Adipocyte (in vitro differentiated cells): ENCODE measurements at regions not wholly inside any gene's neighbourhood (a gene's known extent, or its start where the extent isn't known, plus 50 kb on each side); places are given as distances from the start of the nearest gene placed in this dataset.
"Not testable (repeated sequence)": the region's sequence is repeated elsewhere in the genome, so short reads cannot be mapped to it uniquely, and the experiment has no call there.

Experiments used
- DNase-seq: peaks from one replicate; pipeline ENCODE4 v3.0.0-alpha.2; 2015; ENCODE audit warnings: low read depth
- H3K27me3 ChIP-seq: replicated peaks from 2 replicates; pipeline ENCODE4 v1.7.0; 2013; ENCODE audit warnings: mild to moderate bottlenecking, low read length, moderate library complexity; ENCODE audit not compliant: control insufficient read depth, insufficient read depth
- H3K36me3 ChIP-seq: 2 replicates; pipeline ENCODE4 v1.7.0; 2013; ENCODE audit warnings: low read length, mild to moderate bottlenecking, moderate library complexity; ENCODE audit not compliant: control insufficient read depth, insufficient read depth, severe bottlenecking
- H3K4me1 ChIP-seq: 2 replicates; pipeline ENCODE4 v1.7.0; 2013; ENCODE audit warnings: mild to moderate bottlenecking, low read length, moderate library complexity; ENCODE audit not compliant: control insufficient read depth, insufficient read depth
- H3K4me3 ChIP-seq: 2 replicates; pipeline ENCODE4 v1.7.0; 2013; ENCODE audit warnings: mild to moderate bottlenecking, low read length, moderate library complexity
- H3K9ac ChIP-seq: 2 replicates; pipeline ENCODE4 v1.7.0; 2013; ENCODE audit warnings: mild to moderate bottlenecking, low read length, moderate library complexity
- H3K9me3 ChIP-seq: 2 replicates; pipeline ENCODE4 v1.7.0; 2013; ENCODE audit warnings: mild to moderate bottlenecking, low read length, moderate library complexity; ENCODE audit not compliant: control insufficient read depth

GRCh38 chrX:153266140-153266539, 55.4 kb downstream of the PNMA6F start:
- not testable (repeated sequence) for H3K27me3 ChIP-seq, H3K9ac ChIP-seq, H3K36me3 ChIP-seq, H3K9me3 ChIP-seq, H3K4me3 ChIP-seq, H3K4me1 ChIP-seq, DNase-seq

- not testable (repeated sequence) for H3K36me3 ChIP-seq, H3K4me1 ChIP-seq, H3K27me3 ChIP-seq, H3K9me3 ChIP-seq, DNase-seq, H3K9ac ChIP-seq, H3K4me3 ChIP-seq
These were observed 61.1 kb downstream of the PNMA6F start for GRCh38 chrX:153260468-153260867.

- not testable (repeated sequence) for H3K36me3 ChIP-seq
These were observed 68.3 kb downstream of the PNMA6F start for GRCh38 chrX:153253239-153253638.

GRCh38 chrX:153252378-153253129, 69.0 kb downstream of the PNMA6F start:
- not testable (repeated sequence) for DNase-seq, H3K9me3 ChIP-seq, H3K36me3 ChIP-seq, H3K27me3 ChIP-seq, H3K9ac ChIP-seq, H3K4me1 ChIP-seq, H3K4me3 ChIP-seq

More at GRCh38 chrX:153253239-153253638, 68.3 kb downstream of the PNMA6F start:
- not testable (repeated sequence) for H3K4me1 ChIP-seq, H3K4me3 ChIP-seq, H3K27me3 ChIP-seq, H3K9me3 ChIP-seq, DNase-seq, H3K9ac ChIP-seq

GRCh38 chrX:153251952-153252351, 69.6 kb downstream of the PNMA6F start:
- not testable (repeated sequence) for H3K4me1 ChIP-seq

GRCh38 chrX:153250762-153251161, 70.8 kb downstream of the PNMA6F start:
- not testable (repeated sequence) for H3K9ac ChIP-seq, H3K9me3 ChIP-seq, H3K4me1 ChIP-seq, H3K36me3 ChIP-seq, DNase-seq, H3K4me3 ChIP-seq
- peaks cover 17% of the 10 kb centered on the region for H3K27me3 ChIP-seq

More at GRCh38 chrX:153251952-153252351, 69.6 kb downstream of the PNMA6F start:
- not testable (repeated sequence) for H3K9me3 ChIP-seq, H3K36me3 ChIP-seq, H3K9ac ChIP-seq, DNase-seq, H3K4me3 ChIP-seq, H3K27me3 ChIP-seq

GRCh38 chrX:153245288-153245731, 66.2 kb downstream of the MAGEA1 start:
- no peak for DNase-seq
- peaks cover 62% of the 10 kb centered on the region for H3K27me3 ChIP-seq
- no peaks in the 10 kb centered on the region for H3K4me1 ChIP-seq
- H3K36me3 ChIP-seq, result no peaks in the 10 kb centered on the region
- no peak overlapping the region for H3K4me3 ChIP-seq
- H3K9ac ChIP-seq, result no peak overlapping the region
- H3K9me3 ChIP-seq, result no peaks in the 10 kb centered on the region

GRCh38 chrX:153244767-153245166, 65.7 kb downstream of the MAGEA1 start:
- H3K9me3 ChIP-seq, result no peaks in the 10 kb centered on the region
- no peak for DNase-seq
- no peak overlapping the region for H3K9ac ChIP-seq
- no peaks in the 10 kb centered on the region for H3K4me1 ChIP-seq
- H3K4me3 ChIP-seq, result no peak overlapping the region
- H3K36me3 ChIP-seq, result no peaks in the 10 kb centered on the region
- H3K27me3 ChIP-seq, result peaks cover 68% of the 10 kb centered on the region

- H3K27me3 ChIP-seq, result peaks cover 68% of the 10 kb centered on the region
- DNase-seq, result no peak
- peaks cover 6% of the 10 kb centered on the region for H3K9me3 ChIP-seq
- H3K9ac ChIP-seq, result no peak overlapping the region
- no peak overlapping the region for H3K4me3 ChIP-seq
- no peaks in the 10 kb centered on the region for H3K4me1 ChIP-seq
- no peaks in the 10 kb centered on the region for H3K36me3 ChIP-seq
These were observed 59.3 kb downstream of the MAGEA1 start for GRCh38 chrX:153238361-153238760.
